PC-9 (cell line): ENCODE measurements at regions not wholly inside any gene's neighbourhood (a gene's known extent, or its start where the extent isn't known, plus 50 kb on each side); places are given as distances from the start of the nearest gene placed in this dataset.

Experiments used
- BruUV-seq: library from RNA; stranded (reverse); fragments of 400-500 nt; replicated peaks from 2 replicates; lab custom pipeline; 2021; lab: Mats Ljungman, UMichigan
- CTCF ChIA-PET: fragments of 300-600 bp; sonication (Branson Sonifier 250); formaldehyde crosslinking; loops from one replicate; lab custom pipeline; 2022; ENCODE audit warnings: antibody characterized with exemption; lab: Charles Lee
- POLR2A ChIA-PET: fragments of 300-600 bp; sonication (Branson Sonifier 250); formaldehyde crosslinking; loops from one replicate; lab custom pipeline; 2022; ENCODE audit warnings: antibody characterized with exemption; ENCODE audit not compliant: unreplicated experiment; lab: Charles Lee
- DNase-seq, 2 experiments: peaks; one replicate each; pipeline versions ENCODE4 v3.0.0 to v3.0.0-alpha.2; 2015 to 2022; ENCODE audit warnings: mixed read lengths in 1 of 2
- H2AFZ ChIP-seq: fragments of 200-600 bp; sonication (generic); 2 replicates; pipeline ENCODE4 v1.8.1; 2017; ENCODE audit warnings: antibody characterized with exemption
- H3F3A ChIP-seq: fragments of 200-600 bp; sonication (generic); 2 replicates; pipeline ENCODE4 v1.8.1; 2017; ENCODE audit warnings: antibody characterized with exemption, mild to moderate bottlenecking, low read depth; ENCODE audit not compliant: insufficient read depth
- H3K27ac ChIP-seq: fragments of 200-600 bp; sonication (generic); 2 replicates; pipeline ENCODE4 v1.6.1; 2016; ENCODE audit warnings: mixed run types
- H3K27me3 ChIP-seq: fragments of 200-600 bp; sonication (generic); 2 replicates; pipeline ENCODE4 v1.6.1; 2016; ENCODE audit warnings: low read depth, mixed run types; ENCODE audit not compliant: insufficient read depth
- H3K36me3 ChIP-seq: fragments of 200-600 bp; sonication (generic); 2 replicates; pipeline ENCODE4 v1.6.1; 2016; ENCODE audit warnings: low read depth, mixed run types
- H3K4me1 ChIP-seq: fragments of 200-600 bp; sonication (generic); replicated peaks from 2 replicates; pipeline ENCODE4 v1.6.1; 2016; ENCODE audit warnings: mixed run types; ENCODE audit not compliant: insufficient read depth
- H3K4me2 ChIP-seq: fragments of 200-600 bp; sonication (generic); 2 replicates; pipeline ENCODE4 v1.6.1; 2017; ENCODE audit warnings: mixed run types
- H3K4me3 ChIP-seq: fragments of 200-600 bp; sonication (generic); 2 replicates; pipeline ENCODE4 v1.6.1; 2016; ENCODE audit warnings: mixed run types
- H3K79me2 ChIP-seq: fragments of 200-600 bp; sonication (generic); 2 replicates; pipeline ENCODE4 v1.6.1; 2017; ENCODE audit warnings: low read depth, mixed run types
- H3K9me2 ChIP-seq: fragments of 200-600 bp; sonication (generic); 2 replicates; pipeline ENCODE4 v1.8.1; 2017; ENCODE audit warnings: mild to moderate bottlenecking; ENCODE audit not compliant: insufficient read depth
- H3K9me3 ChIP-seq: fragments of 200-600 bp; sonication (generic); 2 replicates; pipeline ENCODE4 v1.8.1; 2016; ENCODE audit warnings: low read depth; ENCODE audit not compliant: insufficient read depth
- H4K20me1 ChIP-seq: fragments of 200-600 bp; sonication (generic); 2 replicates; pipeline ENCODE4 v1.8.1; 2017; ENCODE audit not compliant: insufficient read depth
- CTCF ChIP-seq: fragments of 200-600 bp; sonication (generic); conservative IDR thresholded peaks from 2 replicates; pipeline ENCODE4 v1.6.1; 2017; ENCODE audit warnings: mixed run types, antibody characterized with exemption, mild to moderate bottlenecking, moderate library complexity
- EZH2 ChIP-seq: fragments of 200-600 bp; sonication (generic); IDR thresholded peaks from 2 replicates; pipeline ENCODE4 v1.8.0; 2017; ENCODE audit warnings: antibody characterized with exemption, low read depth
- intact Hi-C: fragments of 100-400 bp; cut with micrococcal nuclease; formaldehyde crosslinking; loops from one replicate; pipeline ENCODE4 v1.10.0; 2022; ENCODE audit not compliant: unreplicated experiment

GRCh38 chr18:22678486-22678885, 254.6 kb upstream of the RBBP8 start:
- CTCF ChIA-PET, result no interaction called here
- H3K27ac ChIP-seq, result no peak overlapping the region

GRCh38 chr18:22680944-22681343, 252.2 kb upstream of the RBBP8 start:
- H3K4me2 ChIP-seq, result no peak overlapping the region
- BruUV-seq, result no TSS peak
- H3K79me2 ChIP-seq, result no peaks in the 10 kb centered on the region
- no peak for TF ChIP-seq EZH2
- no peak for TF ChIP-seq CTCF
- CTCF ChIA-PET, result no interaction called here
- H3K4me1 ChIP-seq, result no peaks in the 10 kb centered on the region; the same call in 1 of the 2 replicates
- intact Hi-C loops, result no loop called here
- H3K4me3 ChIP-seq, result no peak overlapping the region
- H3K36me3 ChIP-seq, result no peaks in the 10 kb centered on the region
- no peak overlapping the region for H2AFZ ChIP-seq
- no peaks in the 10 kb centered on the region for H3K9me2 ChIP-seq
- H3F3A ChIP-seq, result no peaks in the 10 kb centered on the region
- no peaks in the 10 kb centered on the region for H3K9me3 ChIP-seq
- no peaks in the 10 kb centered on the region for H4K20me1 ChIP-seq
- DNase-seq, result no peak
- no peak overlapping the region for H3K27ac ChIP-seq
- H3K27me3 ChIP-seq, result no peaks in the 10 kb centered on the region
- POLR2A ChIA-PET, result no interaction called here

More at GRCh38 chr18:22678486-22678885, 254.6 kb upstream of the RBBP8 start:
- Histone ChIP-seq H3K9me2 (no peaks in the 10 kb centered on the region), H2AFZ (no peak overlapping the region), H4K20me1 (no peaks in the 10 kb centered on the region), H3K27me3 (no peaks in the 10 kb centered on the region), H3K9me3 (no peaks in the 10 kb centered on the region), H3K79me2 (no peaks in the 10 kb centered on the region), H3K4me3 (no peak overlapping the region), H3K4me2 (no peak overlapping the region), H3F3A (no peaks in the 10 kb centered on the region), H3K4me1 (peaks cover 4% of the 10 kb centered on the region; the same call in 1 of the 2 replicates), H3K36me3 (no peaks in the 10 kb centered on the region)
- POLR2A ChIA-PET, result interaction anchor here (0.6 kb wide), 1 partner anchor 455 kb away, joined by 13 read pairs; no protein-coding TSS in a partner anchor
- TF ChIP-seq EZH2, result no peak
- TF ChIP-seq CTCF, result no peak
- BruUV-seq, result no TSS peak
- intact Hi-C loops, result no loop called here
- DNase-seq, result no peak

- Histone ChIP-seq H3K9me2 (no peaks in the 10 kb centered on the region), H3K36me3 (no peaks in the 10 kb centered on the region), H4K20me1 (no peaks in the 10 kb centered on the region), H3K4me3 (no peak overlapping the region), H3K4me1 (no peaks in the 10 kb centered on the region), H2AFZ (no peak overlapping the region), H3K9me3 (no peaks in the 10 kb centered on the region), H3K27ac (no peak overlapping the region), H3K4me2 (no peak overlapping the region), H3K79me2 (no peaks in the 10 kb centered on the region), H3F3A (no peaks in the 10 kb centered on the region), H3K27me3 (no peaks in the 10 kb centered on the region)
- no peak for TF ChIP-seq CTCF
- no peak for TF ChIP-seq EZH2
- CTCF ChIA-PET, result interaction anchor here (0.7 kb wide), 1 partner anchor 613 kb away, joined by 3 read pairs; no protein-coding TSS in a partner anchor
- BruUV-seq, result no TSS peak
- intact Hi-C loops, result no loop called here
- POLR2A ChIA-PET, result no interaction called here
- no peak for DNase-seq
Measured at GRCh38 chr18:22681908-22682307, 251.2 kb upstream of the RBBP8 start.
